Astrocyte of the cerebellum (primary cell): ENCODE measurements at regions not wholly inside any gene's neighbourhood (a gene's known extent, or its start where the extent isn't known, plus 50 kb on each side); places are given as distances from the start of the nearest gene placed in this dataset.

Experiments used
- DNase-seq: peaks from one replicate; pipeline ENCODE4 v3.0.0-alpha.2; 2011; ENCODE audit warnings: low read depth
- H3K4me3 ChIP-seq: 2 replicates; pipeline ENCODE4 v1.5.1; 2011; ENCODE audit warnings: mild to moderate bottlenecking, low read depth, low read length, moderate library complexity
- in situ Hi-C: cut with HindIII; loops from 2 replicates; pipeline ENCODE4 v1.10.0; 2017; ENCODE audit warnings: low sequenced_read_pairs
- TF ChIP-seq, protein P1 (sequence below): IDR thresholded peaks from 2 replicates; pipeline ENCODE4 v1.5.1; 2012; ENCODE audit warnings: low read length, low read depth, moderate library complexity, mild to moderate bottlenecking; ENCODE audit errors: missing control alignments

- H3K4me3 ChIP-seq: no peak overlapping the region
- DNase-seq: no peak
Measured at GRCh38 chr13:40470660-40471059, 195.8 kb downstream of the FOXO1 start.

GRCh38 chr13:40471076-40471475, 195.4 kb downstream of the FOXO1 start:
- TF ChIP-seq, protein P1, sequence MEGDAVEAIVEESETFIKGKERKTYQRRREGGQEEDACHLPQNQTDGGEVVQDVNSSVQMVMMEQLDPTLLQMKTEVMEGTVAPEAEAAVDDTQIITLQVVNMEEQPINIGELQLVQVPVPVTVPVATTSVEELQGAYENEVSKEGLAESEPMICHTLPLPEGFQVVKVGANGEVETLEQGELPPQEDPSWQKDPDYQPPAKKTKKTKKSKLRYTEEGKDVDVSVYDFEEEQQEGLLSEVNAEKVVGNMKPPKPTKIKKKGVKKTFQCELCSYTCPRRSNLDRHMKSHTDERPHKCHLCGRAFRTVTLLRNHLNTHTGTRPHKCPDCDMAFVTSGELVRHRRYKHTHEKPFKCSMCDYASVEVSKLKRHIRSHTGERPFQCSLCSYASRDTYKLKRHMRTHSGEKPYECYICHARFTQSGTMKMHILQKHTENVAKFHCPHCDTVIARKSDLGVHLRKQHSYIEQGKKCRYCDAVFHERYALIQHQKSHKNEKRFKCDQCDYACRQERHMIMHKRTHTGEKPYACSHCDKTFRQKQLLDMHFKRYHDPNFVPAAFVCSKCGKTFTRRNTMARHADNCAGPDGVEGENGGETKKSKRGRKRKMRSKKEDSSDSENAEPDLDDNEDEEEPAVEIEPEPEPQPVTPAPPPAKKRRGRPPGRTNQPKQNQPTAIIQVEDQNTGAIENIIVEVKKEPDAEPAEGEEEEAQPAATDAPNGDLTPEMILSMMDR: no peak
- in situ Hi-C loops: no loop called here
- no peak for DNase-seq
- H3K4me3 ChIP-seq: no peak overlapping the region

More at GRCh38 chr13:40470660-40471059, 195.8 kb downstream of the FOXO1 start:
- TF ChIP-seq, protein P1: no peak
- in situ Hi-C loops: no loop called here

DNA sequence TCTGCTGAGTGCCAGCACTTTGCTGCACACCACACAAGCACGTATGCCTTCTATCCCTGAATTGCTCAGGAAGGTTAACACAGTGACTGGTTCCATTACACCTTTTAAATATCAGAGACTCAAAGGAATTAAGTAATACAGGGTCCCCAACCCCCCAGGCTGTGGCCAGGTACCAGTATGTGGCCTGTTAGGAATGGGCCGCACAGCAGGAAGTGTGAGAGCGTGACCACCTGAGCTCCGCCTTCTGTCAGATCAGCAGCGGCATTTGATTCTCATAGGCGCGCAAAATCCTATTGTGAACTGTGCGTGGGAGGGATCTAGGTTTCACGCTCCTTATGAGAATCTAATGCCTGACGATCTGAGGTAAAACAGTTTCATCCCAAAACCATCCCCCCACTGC, 194.5 kb downstream of the FOXO1 start:
- in situ Hi-C loops: no loop called here
- TF ChIP-seq, protein P1: no peak
- DNase-seq: no peak
- H3K4me3 ChIP-seq: no peak overlapping the region

GRCh38 chr13:40472427-40473220, 193.8 kb downstream of the FOXO1 start:
- no peak overlapping the region for H3K4me3 ChIP-seq
- TF ChIP-seq, protein P1: no peak
- no peak for DNase-seq
- in situ Hi-C loops: no loop called here

GRCh38 chr13:40475617-40476016, 190.8 kb downstream of the FOXO1 start:
- TF ChIP-seq, protein P1: no peak
- in situ Hi-C loops: no loop called here
- H3K4me3 ChIP-seq: no peak overlapping the region
- DNase-seq: no peak

GRCh38 chr13:40476175-40476958, 190.1 kb downstream of the FOXO1 start:
- TF ChIP-seq, protein P1: no peak

More at GRCh38 chr13:40476175-40476958, 190.1 kb downstream of the FOXO1 start:
- no peak overlapping the region for H3K4me3 ChIP-seq
- DNase-seq: no peak
- in situ Hi-C loops: no loop called here
